Esophagus squamous epithelium (tissue), 5 donors: ENCODE measurements at regions not wholly inside any gene's neighbourhood (a gene's known extent, or its start where the extent isn't known, plus 50 kb on each side); places are given as distances from the start of the nearest gene placed in this dataset.

Source experiments
- DNase-seq: peaks from one replicate; lab custom pipeline; 2025; lab: John Stamatoyannopoulos, UW
- H3K27ac ChIP-seq, 4 donors: fragments of 200-600 bp; sonication (generic); one replicate each; pipeline ENCODE4 v1.5.1; 2016 to 2019; ENCODE audit warnings: mild to moderate bottlenecking in 1 of 4
- H3K27me3 ChIP-seq, 4 donors: fragments of 200-600 bp; sonication (generic); 1 replicate in 3 of 4; 2 replicates in 1 of 4; pipeline versions ENCODE4 v1.5.1 to v1.6.0; 2017 to 2021; ENCODE audit warnings: antibody characterized with exemption in 1 of 4
- H3K36me3 ChIP-seq, 3 donors: fragments of 200-600 bp; sonication (generic); one replicate each; pipeline ENCODE4 v1.5.1; 2016 to 2019
- H3K4me1 ChIP-seq, 3 donors: fragments of 200-600 bp; sonication (generic); one replicate each; pipeline ENCODE4 v1.5.1; 2017 to 2019
- H3K4me3 ChIP-seq, 4 donors: fragments of 200-600 bp; sonication (generic); 1 replicate in 3 of 4; 2 replicates in 1 of 4; pipeline ENCODE4 v1.5.1; 2016 to 2019; ENCODE audit warnings: mild to moderate bottlenecking in 2 of 4, moderate library complexity in 1 of 4
- H3K9me3 ChIP-seq, 3 donors: fragments of 200-600 bp; sonication (generic); one replicate each; pipeline ENCODE4 v1.5.1; 2016 to 2019
- CTCF ChIP-seq, 6 experiments: fragments of 450-650 bp in 4 of 6; fragments of 200-600 bp in 2 of 6; sonication (generic) in 2 of 6; IDR thresholded peaks; one replicate each; pipeline ENCODE4 v1.5.1; 2016 to 2019; ENCODE audit warnings: antibody characterized with exemption in 6 of 6, mild to moderate bottlenecking in 4 of 6, moderate library complexity in 4 of 6
- POLR2A ChIP-seq, 4 donors: fragments of 450-650 bp; IDR thresholded peaks; one replicate each; pipeline ENCODE4 v1.6.1; 2017; ENCODE audit warnings: antibody characterized with exemption in 4 of 4, mild to moderate bottlenecking in 4 of 4, moderate library complexity in 3 of 4
- WGBS, 2 donors: methylation state at CpG; one replicate each; pipeline ENCODE4 v1.1.5; 2018; 5-methylcytosine and 5-hydroxymethylcytosine counted together
- intact Hi-C: fragments of 100-400 bp; cut with DNase I; formaldehyde crosslinking; loops from one replicate; pipeline ENCODE4 v1.15.0; 2022
- donor health status: DM: yes; HTN: yes; CAD: no.

GRCh38 chr3:22565393-22565792, 637.7 kb upstream of the UBE2E2 start:
- intact Hi-C loops = loop anchor here (10.0 kb wide), 1 partner anchor 399 kb away; no protein-coding TSS in a partner anchor
- Histone ChIP-seq H3K27me3 (no peaks in the 10 kb centered on the region), H3K4me1 (no peaks in the 10 kb centered on the region), H3K4me3 (no peak overlapping the region), H3K27ac (no peak overlapping the region), H3K36me3 (no peaks in the 10 kb centered on the region), H3K9me3 (no peaks in the 10 kb centered on the region)
- no peak for DNase-seq
- TF ChIP-seq POLR2A (IDR thresholded peaks at IDR 0.05) (no peak), CTCF (IDR thresholded peaks at IDR 0.05) (no peak)

- no peaks in the 10 kb centered on the region for H3K27me3 ChIP-seq
- H3K36me3 ChIP-seq = no peaks in the 10 kb centered on the region
- H3K27ac ChIP-seq = no peak overlapping the region
- H3K9me3 ChIP-seq = no peaks in the 10 kb centered on the region
- TF ChIP-seq CTCF (IDR thresholded peaks at IDR 0.05) = no peak
- TF ChIP-seq POLR2A (IDR thresholded peaks at IDR 0.05) = no peak
- no peaks in the 10 kb centered on the region for H3K4me1 ChIP-seq
- intact Hi-C loops = loop anchor here (10.0 kb wide), 1 partner anchor 397 kb away; no protein-coding TSS in a partner anchor
- no peak for DNase-seq
- 81 to 86% methylated on average over 1 of the region's 1 CpG for WGBS, 2 donors
- no peak overlapping the region for H3K4me3 ChIP-seq
Observed at GRCh38 chr3:22568285-22568684, 634.8 kb upstream of the UBE2E2 start.

- no peaks in the 10 kb centered on the region for H3K36me3 ChIP-seq
- H3K4me1 ChIP-seq = no peaks in the 10 kb centered on the region
- no peak for TF ChIP-seq CTCF (IDR thresholded peaks at IDR 0.05)
- WGBS, 2 donors = 37 to 56% methylated on average over 1 to 2 of the region's 2 CpGs
- intact Hi-C loops = loop anchor here (10.0 kb wide), 1 partner anchor 395 kb away; no protein-coding TSS in a partner anchor
- H3K27ac ChIP-seq = no peak overlapping the region
- no peak overlapping the region for H3K4me3 ChIP-seq
- no peaks in the 10 kb centered on the region for H3K27me3 ChIP-seq
- H3K9me3 ChIP-seq = no peaks in the 10 kb centered on the region
- no peak for DNase-seq
Observed at GRCh38 chr3:22569570-22569969, 633.6 kb upstream of the UBE2E2 start.

- TF ChIP-seq CTCF (IDR thresholded peaks at IDR 0.05) (no peak), POLR2A (IDR thresholded peaks at IDR 0.05) (no peak)
- no peaks in the 10 kb centered on the region for H3K27me3 ChIP-seq
- no peaks in the 10 kb centered on the region for H3K9me3 ChIP-seq
- H3K36me3 ChIP-seq = no peaks in the 10 kb centered on the region
- DNase-seq = no peak
- intact Hi-C loops = no loop called here
- H3K4me3 ChIP-seq = no peak overlapping the region
- no peak overlapping the region for H3K27ac ChIP-seq
- H3K4me1 ChIP-seq = no peaks in the 10 kb centered on the region
Observed at GRCh38 chr3:22581007-22581406, 622.1 kb upstream of the UBE2E2 start.

GRCh38 chr3:22582266-22582665, 620.9 kb upstream of the UBE2E2 start:
- Histone ChIP-seq H3K27me3 (no peaks in the 10 kb centered on the region), H3K4me1 (no peaks in the 10 kb centered on the region), H3K27ac (no peak overlapping the region), H3K36me3 (no peaks in the 10 kb centered on the region), H3K4me3 (no peak overlapping the region), H3K9me3 (no peaks in the 10 kb centered on the region)
- TF ChIP-seq POLR2A (IDR thresholded peaks at IDR 0.05) (no peak), CTCF (IDR thresholded peaks at IDR 0.05) (no peak)
- 36 to 44% methylated on average over 1 of the region's 1 CpG for WGBS, 2 donors
- intact Hi-C loops = no loop called here
- no peak for DNase-seq
